Activated CD8-positive, alpha-beta memory T cell treated with anti-CD3 and anti-CD28 coated beads, Interleukin-2, amount 50 U/mL, for 48 hours (primary cell): ENCODE measurements at regions not wholly inside any gene's neighbourhood (a gene's known extent, or its start where the extent isn't known, plus 50 kb on each side); places are given as distances from the start of the nearest gene placed in this dataset.
"Not testable (repeated sequence)": the region's sequence is repeated elsewhere in the genome, so short reads cannot be mapped to it uniquely, and the experiment has no call there.

Experiments used
- DNase-seq: peaks from one replicate; pipeline ENCODE4 v3.0.0-alpha.2; 2020

GRCh38 chr3:147231980-147232379, 174.4 kb downstream of the ZIC4 start:
- DNase-seq: not testable (repeated sequence)

- no peak for DNase-seq
These were observed 175.2 kb downstream of the ZIC4 start for GRCh38 chr3:147231111-147231510.

- no peak for DNase-seq
These were observed 184.1 kb downstream of the ZIC4 start for GRCh38 chr3:147222291-147222690.

DNA sequence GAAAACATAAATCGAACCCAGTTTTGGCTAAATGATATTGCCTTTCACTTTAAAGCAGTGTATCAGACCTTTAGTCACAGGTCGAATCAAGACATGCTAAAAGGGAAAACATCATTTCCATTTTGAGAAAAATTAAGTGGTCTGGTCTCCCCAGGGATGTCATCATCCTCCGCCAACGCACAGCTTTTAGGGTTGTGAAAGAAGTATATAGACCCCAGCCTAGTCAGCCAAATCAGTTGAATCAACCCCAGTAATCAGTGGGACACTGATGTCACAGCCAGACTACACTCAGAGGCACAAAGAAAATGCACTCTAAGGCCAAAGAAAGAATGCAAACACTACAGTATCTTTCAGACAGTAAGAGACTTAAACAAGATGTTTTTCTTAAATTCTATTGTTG, 187.4 kb downstream of the ZIC4 start:
- DNase-seq: no peak

GRCh38 chr3:147216143-147216673, 190.1 kb downstream of the ZIC4 start:
- no peak for DNase-seq

DNA sequence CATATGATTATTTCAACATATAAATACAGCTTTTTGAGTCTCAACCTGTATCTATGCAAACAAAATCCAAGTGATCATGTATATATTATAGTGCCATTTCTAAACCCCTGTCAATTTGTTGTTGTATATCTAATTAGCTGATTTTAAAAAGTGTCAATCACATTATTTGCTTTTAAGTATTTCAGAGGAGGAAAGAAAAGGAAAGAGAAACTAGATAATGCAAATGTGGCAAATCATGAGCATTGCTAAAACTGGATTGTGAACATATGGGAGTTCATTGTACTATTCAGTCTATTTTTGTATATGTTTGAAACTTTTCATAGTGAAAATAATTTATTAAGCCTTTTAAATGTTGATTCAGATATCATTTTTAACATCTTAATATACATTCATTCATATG, 190.7 kb downstream of the ZIC4 start:
- no peak for DNase-seq

DNA sequence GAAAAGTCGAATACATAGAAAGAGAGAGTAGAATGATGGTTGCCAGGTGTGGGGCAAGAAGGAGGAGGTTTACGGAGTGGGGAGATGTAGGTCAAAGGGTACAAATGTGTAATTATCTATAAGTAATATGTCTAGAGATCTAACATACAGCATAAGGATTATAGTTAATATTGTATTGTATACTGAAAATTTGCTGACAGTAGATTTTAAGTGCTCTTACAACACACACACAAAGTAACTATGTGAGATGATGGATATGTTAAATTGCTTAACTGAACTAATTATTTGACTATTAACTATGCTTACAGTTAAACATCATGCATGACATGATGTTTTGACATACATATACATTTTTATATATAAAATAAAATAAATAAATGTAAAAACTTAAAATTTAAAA, 192.7 kb downstream of the ZIC4 start:
- no peak for DNase-seq

GRCh38 chr3:147210676-147211075, 195.7 kb downstream of the ZIC4 start:
- no peak for DNase-seq

DNA sequence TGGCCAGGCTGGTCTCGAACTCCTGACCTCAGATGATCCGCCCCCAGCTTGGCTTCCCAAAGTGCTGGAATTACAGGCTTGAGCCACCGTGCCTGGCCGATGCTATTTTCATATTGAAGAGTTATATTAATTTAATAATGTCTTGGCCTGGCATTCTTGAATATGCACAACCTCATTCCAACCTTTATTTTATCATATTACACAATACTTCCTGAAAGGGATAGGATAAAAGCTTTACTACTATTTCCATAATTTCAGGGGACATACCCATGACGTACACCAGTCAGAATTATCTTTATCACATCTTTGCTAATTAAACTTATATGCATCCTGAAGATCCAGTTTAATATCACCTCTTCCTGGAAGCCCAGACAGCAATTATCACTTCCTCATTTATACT, 205.3 kb downstream of the ZIC4 start:
- no peak for DNase-seq

DNA sequence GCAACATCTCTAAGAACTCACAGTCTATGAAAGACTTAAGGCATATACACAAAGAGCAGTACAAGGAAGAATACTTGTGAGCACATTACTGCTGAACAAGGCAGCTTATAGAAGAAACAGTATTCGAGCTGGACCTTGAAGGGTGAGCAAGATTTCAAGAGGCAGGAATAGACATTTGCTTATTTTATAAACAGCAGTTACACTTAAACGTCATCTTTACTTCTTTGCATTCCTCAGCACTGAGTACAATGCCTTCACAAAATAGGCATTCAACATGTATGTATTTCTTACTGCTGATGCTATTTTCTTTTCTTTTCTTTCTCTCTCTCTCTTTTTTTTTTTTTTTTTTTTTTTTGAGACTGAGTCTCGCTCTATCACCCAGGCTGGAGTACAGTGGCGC, 205.8 kb downstream of the ZIC4 start:
- no peak for DNase-seq

- DNase-seq: no peak
These were observed 208.6 kb downstream of the ZIC4 start for GRCh38 chr3:147197739-147198138.

GRCh38 chr3:147195887-147196286, 210.5 kb downstream of the ZIC4 start:
- no peak for DNase-seq

- peak; percentile 33 for DNase-seq
These were observed 214.5 kb downstream of the ZIC4 start for GRCh38 chr3:147191795-147192385.

DNA sequence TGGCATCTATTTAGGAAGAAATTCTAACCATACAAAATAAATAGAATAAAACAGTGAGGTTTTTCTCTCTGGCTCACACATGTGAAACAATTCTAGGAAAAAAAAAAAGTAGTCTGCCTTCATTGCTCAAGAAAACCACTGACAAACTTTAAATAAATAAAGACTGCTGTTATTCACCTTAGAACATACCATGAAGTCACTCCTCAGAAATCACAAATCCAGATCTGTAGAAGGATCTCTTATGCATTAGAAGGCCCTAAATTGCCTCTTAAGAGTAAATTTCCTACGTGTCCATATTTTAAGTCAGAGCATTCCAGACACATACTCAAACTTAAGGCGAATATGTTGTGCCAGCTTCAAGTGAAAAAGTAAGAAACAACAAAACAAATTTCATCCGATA, 217.3 kb downstream of the ZIC4 start:
- no peak for DNase-seq

DNA sequence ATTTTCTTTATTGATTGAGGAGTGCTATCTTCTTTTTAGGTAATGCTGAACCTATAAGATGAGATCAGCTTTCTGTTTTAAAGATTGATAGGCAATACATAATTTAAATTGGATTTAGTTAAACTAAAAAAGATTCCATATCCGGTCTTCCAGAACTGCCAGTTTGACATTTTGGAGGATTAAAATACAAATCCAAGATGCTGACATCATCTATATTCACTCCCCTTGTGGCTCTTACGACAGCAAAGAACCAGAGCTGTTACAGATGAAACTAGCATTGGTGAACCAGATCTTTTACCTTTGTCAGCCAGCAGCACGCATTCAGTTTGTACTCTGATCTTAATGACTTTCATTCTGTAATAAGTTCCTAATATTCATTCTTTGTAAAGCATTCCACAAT, 218.7 kb downstream of the ZIC4 start:
- no peak for DNase-seq

GRCh38 chr3:147185781-147186180, 220.6 kb downstream of the ZIC4 start:
- no peak for DNase-seq

DNA sequence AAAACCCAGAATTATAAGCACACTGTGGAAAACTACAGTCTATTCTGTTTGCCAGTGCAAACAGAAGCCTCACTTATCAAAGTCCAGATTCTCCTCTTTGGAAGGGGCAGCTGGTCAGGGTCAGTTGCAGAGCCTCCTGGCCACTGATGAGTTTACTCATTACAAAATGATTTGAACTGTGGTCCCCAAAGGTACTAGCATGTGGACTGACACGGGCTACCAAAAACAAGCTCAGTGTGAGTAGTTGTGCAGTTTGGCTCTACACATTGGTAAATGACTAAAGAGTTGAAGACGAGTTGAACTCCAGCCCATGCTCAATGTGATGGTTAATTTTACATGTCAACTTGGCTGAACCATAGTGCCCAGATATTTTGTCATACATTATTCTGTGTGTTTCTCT, 221.5 kb downstream of the ZIC4 start:
- DNase-seq: no peak

DNA sequence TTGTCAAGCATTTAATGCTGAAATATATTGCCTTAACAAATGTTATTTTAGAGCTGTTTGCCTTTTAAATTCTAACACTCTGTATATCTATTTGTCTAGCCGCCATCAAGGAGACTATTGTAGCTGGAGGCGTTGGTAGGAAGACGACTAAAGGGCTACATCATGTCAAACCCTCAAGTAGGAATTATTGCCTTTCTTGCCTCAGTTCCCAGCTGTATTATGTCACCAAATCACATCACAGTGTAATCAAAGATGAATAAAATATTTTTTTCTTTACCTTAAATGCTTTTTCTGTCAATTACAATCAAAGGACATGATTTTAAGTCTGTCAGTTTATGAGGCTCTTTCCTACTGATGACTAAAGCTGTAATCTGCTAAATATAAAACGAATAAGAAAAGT, 233.1 kb downstream of the ZIC4 start:
- DNase-seq: no peak

DNA sequence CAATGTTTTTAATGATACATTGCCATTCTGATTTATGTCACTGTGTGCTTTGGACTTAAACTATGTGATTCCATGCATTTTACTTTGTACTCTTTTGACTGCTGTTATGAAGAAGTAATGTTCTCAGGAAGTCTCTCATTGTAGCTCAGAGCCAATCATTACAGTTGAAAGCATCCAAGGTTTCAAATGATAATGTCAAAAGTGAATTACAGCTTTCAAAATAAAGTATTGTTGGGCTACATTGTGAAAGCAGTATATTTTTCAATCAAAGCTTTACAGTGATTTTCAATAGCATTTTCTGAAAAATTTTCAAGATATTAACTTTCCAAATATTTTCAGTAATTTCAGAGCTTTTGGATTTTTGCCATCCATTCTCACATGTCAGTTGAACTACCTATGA, 243.6 kb downstream of the ZIC4 start:
- no peak for DNase-seq

- DNase-seq: no peak
These were observed 244.5 kb downstream of the ZIC4 start for GRCh38 chr3:147161833-147162232.

- no peak for DNase-seq
These were observed 245.4 kb downstream of the ZIC4 start for GRCh38 chr3:147160984-147161383.

DNA sequence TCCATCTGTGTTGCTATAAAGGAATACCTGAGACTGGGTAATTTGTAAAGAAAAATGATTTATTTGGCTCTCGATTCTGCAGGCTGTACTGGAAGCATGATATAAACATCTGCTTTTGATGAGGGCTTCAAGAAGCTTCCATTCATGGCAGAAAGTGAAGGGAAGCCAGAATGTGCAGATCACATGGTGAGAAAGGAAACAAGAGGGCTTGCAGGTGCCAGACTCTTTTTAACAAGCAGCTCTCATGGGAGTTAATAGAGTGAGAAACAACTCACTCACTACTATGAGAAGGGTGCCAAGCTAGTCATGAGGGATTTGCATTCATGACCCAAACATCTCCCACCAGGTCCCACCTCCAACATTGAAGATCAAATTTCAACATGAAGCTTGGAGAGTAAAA, 247.2 kb downstream of the ZIC4 start:
- DNase-seq: no peak

DNA sequence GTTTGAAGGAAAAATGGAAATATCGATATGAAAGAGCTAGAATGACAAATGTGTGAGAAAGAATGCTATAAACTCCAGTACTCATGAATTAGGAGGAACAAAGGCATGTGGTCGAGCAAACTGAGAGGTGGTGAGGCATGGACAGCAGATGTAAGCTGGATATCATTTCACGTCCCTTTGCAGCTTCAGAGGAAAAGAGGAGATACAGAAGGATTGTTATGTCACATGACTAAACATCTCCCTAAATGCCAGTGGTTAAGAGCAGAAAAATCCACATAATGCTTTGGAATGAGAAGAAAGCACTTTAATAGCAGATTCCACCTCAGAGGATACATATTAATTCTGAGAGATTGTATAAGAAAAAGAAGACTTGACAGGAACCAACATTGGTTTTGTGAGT, 248.7 kb downstream of the ZIC4 start:
- no peak for DNase-seq

- DNase-seq: not testable (repeated sequence)
These were observed 251.4 kb downstream of the ZIC4 start for GRCh38 chr3:147154988-147155387.

DNA sequence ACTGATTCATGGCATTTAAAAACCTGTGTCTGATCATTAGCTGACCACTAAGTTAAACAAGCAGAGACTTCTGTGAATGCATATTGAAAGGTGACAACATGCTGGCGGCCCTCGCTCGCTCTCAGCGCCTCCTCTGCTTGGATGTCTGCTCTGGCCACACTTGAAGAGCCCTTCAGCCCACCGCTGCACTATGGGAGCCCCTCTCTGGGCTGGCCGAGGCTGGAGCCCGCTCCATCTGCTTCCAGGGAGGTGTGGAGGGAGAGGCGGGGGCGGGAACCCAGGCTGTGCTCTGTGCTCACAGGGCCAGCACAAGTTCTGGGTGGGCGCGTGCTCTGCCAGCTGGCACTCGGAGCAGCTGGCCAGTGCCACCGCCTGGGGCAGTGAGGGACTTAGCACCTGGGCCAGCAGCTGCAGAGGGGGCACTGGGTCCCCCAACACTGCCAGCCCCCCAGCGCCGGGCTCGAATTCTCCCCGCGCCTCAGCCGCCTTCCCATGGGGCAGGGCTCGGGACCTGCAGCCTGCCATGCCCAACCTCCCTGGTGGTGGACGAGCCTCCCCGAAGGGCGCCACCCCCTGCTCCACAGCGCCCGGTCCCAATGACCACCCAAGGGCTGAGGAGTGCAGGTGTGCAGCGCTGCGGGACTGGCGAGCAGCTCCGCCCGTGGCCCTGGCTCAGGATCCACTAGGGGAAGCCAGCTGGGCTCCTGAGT, 252.4 kb downstream of the ZIC4 start:
- DNase-seq: no peak
